Left lung (tissue), 4 donors: ENCODE measurements at regions not wholly inside any gene's neighbourhood (a gene's known extent, or its start where the extent isn't known, plus 50 kb on each side); places are given as distances from the start of the nearest gene placed in this dataset.

Experiments
- ATAC-seq: fragments of 200-7000 bp; cut with Tn5 transposase; one replicate; pipeline ENCODE4 v1.9.1; 2020; ENCODE audit warnings: moderate library complexity
- DNase-seq, 4 donors: peaks; one replicate each; pipeline ENCODE4 v3.0.0-alpha.2; 2013 to 2020
- H3K27ac ChIP-seq, 2 donors: fragments of 200-600 bp; sonication (generic) in 1 of 2; one replicate each; pipeline versions ENCODE4 v1.5.0 to v1.8.0; 2020 to 2021
- H3K27me3 ChIP-seq, 2 donors: fragments of 200-600 bp; sonication (generic) in 1 of 2; one replicate each; pipeline versions ENCODE4 v1.5.0 to v1.8.0; 2020 to 2021
- H3K36me3 ChIP-seq, 2 donors: fragments of 200-600 bp; sonication (generic) in 1 of 2; one replicate each; pipeline versions ENCODE4 v1.5.0 to v1.8.0; 2020 to 2021
- H3K4me1 ChIP-seq, 2 donors: fragments of 200-600 bp; one replicate each; pipeline ENCODE4 v1.8.0; 2021
- H3K4me3 ChIP-seq, 2 donors: fragments of 200-600 bp; sonication (generic) in 1 of 2; one replicate each; pipeline versions ENCODE4 v1.5.0 to v1.8.0; 2020 to 2021; ENCODE audit warnings: mild to moderate bottlenecking in 1 of 2
- H3K9me3 ChIP-seq, 2 donors: fragments of 200-600 bp; sonication (generic) in 1 of 2; one replicate each; pipeline versions ENCODE4 v1.5.0 to v1.8.0; 2020 to 2021
- CTCF ChIP-seq, 2 donors: fragments of 200-600 bp; sonication (generic) in 1 of 2; IDR thresholded peaks; one replicate each; pipeline versions ENCODE4 v1.5.0 to v1.8.0; 2021; ENCODE audit warnings: antibody characterized with exemption in 2 of 2
- intact Hi-C, 2 donors: fragments of 100-400 bp; cut with DNase I; formaldehyde crosslinking; loops; one replicate each; pipeline versions ENCODE4 v1.11.2 to v1.14.2; 2022
- donor health status: DM: no; HTN: yes; CAD: no.
- donor health status: DM: no; HTN: no; CAD: no.

- ATAC-seq = no peak
- intact Hi-C loops = no loop called here
- no peak for TF ChIP-seq CTCF (IDR thresholded peaks at IDR 0.05)
Observed at GRCh38 chr10:130615457-130615856, 479.3 kb downstream of the GLRX3 start.

GRCh38 chr10:130617985-130618384 lies 481.8 kb downstream of the GLRX3 start:
- ATAC-seq = no peak
- intact Hi-C loops = no loop called here
- Histone ChIP-seq H3K27me3 (peaks cover 0 to 13% of the 10 kb centered on the region in 2 donors), H3K27ac (no peak overlapping the region), H3K4me3 (no peak overlapping the region), H3K4me1 (no peaks in the 10 kb centered on the region), H3K9me3 (no peaks in the 10 kb centered on the region), H3K36me3 (no peaks in the 10 kb centered on the region)
- DNase-seq = no peak
- TF ChIP-seq CTCF (IDR thresholded peaks at IDR 0.05) = no peak

More at GRCh38 chr10:130615457-130615856, 479.3 kb downstream of the GLRX3 start:
- H3K36me3 ChIP-seq = no peaks in the 10 kb centered on the region
- H3K9me3 ChIP-seq = peaks cover 0 to 6% of the 10 kb centered on the region in 2 donors
- no peak for DNase-seq
- H3K27ac ChIP-seq = no peak overlapping the region
- no peak overlapping the region for H3K4me3 ChIP-seq
- no peaks in the 10 kb centered on the region for H3K27me3 ChIP-seq
- no peaks in the 10 kb centered on the region for H3K4me1 ChIP-seq

GRCh38 chr10:130618647-130619046 lies 482.5 kb downstream of the GLRX3 start:
- ATAC-seq = no peak
- H3K36me3 ChIP-seq = no peaks in the 10 kb centered on the region
- H3K27ac ChIP-seq = no peak overlapping the region
- intact Hi-C loops = no loop called here
- DNase-seq = no peak
- H3K4me3 ChIP-seq = no peak overlapping the region
- H3K4me1 ChIP-seq = no peaks in the 10 kb centered on the region
- H3K27me3 ChIP-seq = peaks cover 0 to 13% of the 10 kb centered on the region in 2 donors
- H3K9me3 ChIP-seq = no peaks in the 10 kb centered on the region
- no peak for TF ChIP-seq CTCF (IDR thresholded peaks at IDR 0.05)

GRCh38 chr10:130621231-130621775 lies 485.1 kb downstream of the GLRX3 start:
- intact Hi-C loops = no loop called here
- Histone ChIP-seq H3K27me3 (peaks cover 0 to 13% of the 10 kb centered on the region in 2 donors), H3K4me3 (no peak overlapping the region), H3K4me1 (no peaks in the 10 kb centered on the region), H3K9me3 (no peaks in the 10 kb centered on the region), H3K36me3 (no peaks in the 10 kb centered on the region), H3K27ac (no peak overlapping the region)
- no peak for ATAC-seq
- no peak for DNase-seq
- TF ChIP-seq CTCF (IDR thresholded peaks at IDR 0.05) = no peak

GRCh38 chr10:130623680-130624267 lies 487.6 kb downstream of the GLRX3 start:
- peaks cover 0 to 13% of the 10 kb centered on the region in 2 donors for H3K27me3 ChIP-seq
- intact Hi-C loops = no loop called here
- no peaks in the 10 kb centered on the region for H3K9me3 ChIP-seq
- no peak overlapping the region for H3K27ac ChIP-seq
- H3K4me1 ChIP-seq = no peaks in the 10 kb centered on the region
- H3K36me3 ChIP-seq = no peaks in the 10 kb centered on the region
- no peak for TF ChIP-seq CTCF (IDR thresholded peaks at IDR 0.05)
- no peak for DNase-seq
- no peak for ATAC-seq
- H3K4me3 ChIP-seq = no peak overlapping the region
